B cell (primary cell): ENCODE measurements at regions not wholly inside any gene's neighbourhood (a gene's known extent, or its start where the extent isn't known, plus 50 kb on each side); places are given as distances from the start of the nearest gene placed in this dataset.

ENCODE experiments used
- ATAC-seq: fragments of 200-7000 bp; cut with Tn5 transposase; one replicate; pipeline ENCODE4 v1.10.0; 2021; ENCODE audit warnings: low read depth, mild to moderate bottlenecking, moderate number of reproducible peaks, moderate library complexity
- CTCF ChIA-PET: fragments of 350-600 bp; sonication (Branson Sonifier 250); formaldehyde crosslinking; loops from one replicate; lab custom pipeline; 2021; ENCODE audit warnings: antibody characterized with exemption, inconsistent platforms; lab: Charles Lee
- POLR2A ChIA-PET: fragments of 350-600 bp; sonication (Branson Sonifier 250); formaldehyde crosslinking; loops from one replicate; lab custom pipeline; 2021; ENCODE audit warnings: antibody characterized with exemption; lab: Charles Lee
- DNase-seq: peaks from one replicate; pipeline ENCODE4 v3.0.0; 2013
- H2AFZ ChIP-seq: 2 replicates; pipeline ENCODE4 v1.6.1; 2012; ENCODE audit warnings: mild to moderate bottlenecking, low read depth, low read length; ENCODE audit not compliant: insufficient read depth, poor library complexity, severe bottlenecking
- H3K27ac ChIP-seq, 2 donors: 1 replicate in 1 of 2; 2 replicates in 1 of 2; pipeline ENCODE4 v1.5.1; 2012 to 2013; ENCODE audit warnings: low read length in 2 of 2, mild to moderate bottlenecking in 2 of 2, moderate library complexity in 1 of 2
- H3K27me3 ChIP-seq, 4 experiments: fragments of 200-600 bp in 1 of 4; sonication (generic) in 1 of 4; replicated peaks in 1 of 4; 1 replicate in 2 of 4; 2 replicates in 2 of 4; pipeline versions ENCODE4 v1.6.1 to v1.7.0; 2013 to 2016; ENCODE audit warnings: low read length in 3 of 4, mild to moderate bottlenecking in 2 of 4, mixed read lengths in 1 of 4, moderate library complexity in 1 of 4; ENCODE audit not compliant: insufficient read depth in 4 of 4, control insufficient read depth in 3 of 4; ENCODE audit errors: control extremely low read depth in 1 of 4
- H3K36me3 ChIP-seq, 2 experiments: replicated peaks in 1 of 2; 1 replicate in 1 of 2; 2 replicates in 1 of 2; pipeline versions ENCODE4 v1.6.1 to v1.7.1; 2013; ENCODE audit warnings: low read length in 1 of 2; ENCODE audit not compliant: insufficient read depth in 2 of 2, control insufficient read depth in 1 of 2; ENCODE audit errors: control extremely low read depth in 1 of 2, extremely low read depth in 1 of 2
- H3K4me1 ChIP-seq, 2 donors: fragments of 200-600 bp in 1 of 2; sonication (generic) in 1 of 2; 1 replicate in 1 of 2; 2 replicates in 1 of 2; pipeline versions ENCODE4 v1.5.1 to v1.6.1; 2013 to 2017; ENCODE audit warnings: low read length in 2 of 2; ENCODE audit not compliant: control insufficient read depth in 2 of 2, insufficient read depth in 2 of 2
- H3K4me2 ChIP-seq: replicated peaks from 2 replicates; pipeline ENCODE3; 2012; ENCODE audit warnings: mild to moderate bottlenecking, low read depth, low read length; ENCODE audit not compliant: poor library complexity, severe bottlenecking
- H3K4me3 ChIP-seq, 5 experiments: fragments of 200-600 bp in 1 of 5; sonication (generic) in 1 of 5; 1 replicate in 3 of 5; 2 replicates in 2 of 5; pipeline versions ENCODE4 v1.5.1 to v1.7.0; 2011 to 2016; ENCODE audit warnings: low read length in 4 of 5, mild to moderate bottlenecking in 4 of 5, low read depth in 2 of 5, control low read depth in 1 of 5, moderate library complexity in 1 of 5; ENCODE audit not compliant: insufficient read depth in 1 of 5; ENCODE audit errors: control extremely low read depth in 1 of 5, extremely low read depth in 1 of 5
- H3K79me2 ChIP-seq: fragments of 200-600 bp; sonication (generic); one replicate; pipeline ENCODE4 v1.6.0; 2016; ENCODE audit warnings: low read length; ENCODE audit not compliant: control insufficient read depth, insufficient read depth
- H3K9ac ChIP-seq: fragments of 200-600 bp; sonication (generic); 2 replicates; pipeline ENCODE4 v1.6.1; 2017; ENCODE audit warnings: mild to moderate bottlenecking, low read length, moderate library complexity
- H3K9me3 ChIP-seq, 3 donors: one replicate each; pipeline versions ENCODE4 v1.6.1 to v1.7.1; 2013; ENCODE audit warnings: low read length in 2 of 3; ENCODE audit not compliant: control insufficient read depth in 2 of 3, insufficient read depth in 1 of 3; ENCODE audit errors: control extremely low read depth in 1 of 3
- H4K20me1 ChIP-seq: 2 replicates; pipeline ENCODE4 v1.6.0; 2012; ENCODE audit warnings: mild to moderate bottlenecking, low read length; ENCODE audit not compliant: insufficient read depth, control insufficient read depth, poor library complexity, severe bottlenecking
- H3K27ac Mint-ChIP-seq: one replicate; pipeline ENCODE4 v1.8.0; 2021; ENCODE audit warnings: mixed read lengths
- H3K27me3 Mint-ChIP-seq: one replicate; pipeline ENCODE4 v1.8.0; 2021; ENCODE audit warnings: mixed read lengths
- H3K4me1 Mint-ChIP-seq: one replicate; pipeline ENCODE4 v1.8.0; 2021; ENCODE audit warnings: mixed read lengths
- H3K4me3 Mint-ChIP-seq: one replicate; pipeline ENCODE4 v1.8.0; 2021; ENCODE audit warnings: mixed read lengths
- H3K9me3 Mint-ChIP-seq: one replicate; pipeline ENCODE4 v1.8.0; 2022; ENCODE audit warnings: mixed read lengths; ENCODE audit not compliant: insufficient read depth
- EZH2 ChIP-seq: IDR thresholded peaks from 2 replicates; pipeline ENCODE4 v1.6.1; 2012; ENCODE audit warnings: borderline replicate concordance, low read depth, mild to moderate bottlenecking, moderate library complexity, low read length; ENCODE audit not compliant: insufficient read depth, poor library complexity, severe bottlenecking
- WGBS: methylation state at CpG from one replicate; pipeline ENCODE4 v1.1.5; 2013; ENCODE audit warnings: missing lambda C conversion rate; ENCODE audit not compliant: insufficient coverage; 5-methylcytosine and 5-hydroxymethylcytosine counted together
- intact Hi-C: fragments of 100-400 bp; cut with micrococcal nuclease; formaldehyde crosslinking; loops from one replicate; pipeline ENCODE4 v1.10.0; 2022
- TF ChIP-seq, protein P1 (sequence below): fragments of 200-600 bp; IDR thresholded peaks from one replicate; pipeline ENCODE4 v1.8.0; 2022; ENCODE audit warnings: antibody characterized with exemption, mild to moderate bottlenecking

DNA sequence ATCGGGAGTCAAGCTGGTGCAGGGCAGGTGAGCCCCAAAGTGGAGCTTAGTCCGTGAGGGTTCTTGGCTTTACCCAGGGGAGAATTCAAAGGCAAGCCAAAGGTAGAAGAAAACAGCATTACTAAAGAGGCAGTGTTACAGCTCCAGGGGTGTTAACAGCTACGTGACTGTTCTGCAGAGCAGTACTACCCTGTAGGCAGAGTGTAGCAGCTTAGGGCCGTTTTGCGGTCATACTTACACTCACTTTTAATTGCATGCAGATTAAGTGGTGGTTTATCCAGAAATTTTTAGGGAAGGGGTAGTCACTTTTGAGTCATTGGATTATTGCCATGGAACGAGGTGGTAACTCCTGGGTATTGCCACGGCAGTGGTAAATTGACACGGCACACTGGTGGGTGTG is 482.2 kb downstream of the SLITRK5 start:
- CTCF ChIA-PET: no interaction called here
- Histone ChIP-seq H4K20me1 (no peaks in the 10 kb centered on the region), H3K9ac (no peak overlapping the region), H3K4me2 (no peak overlapping the region), H3K4me3 (no peak overlapping the region), H3K27ac (no peak overlapping the region), H3K9me3 (peaks cover 0 to 4% (median 1%) of the 10 kb centered on the region in 3 donors), H3K79me2 (no peaks in the 10 kb centered on the region), H3K27me3 (no peaks in the 10 kb centered on the region), H2AFZ (no peak overlapping the region), H3K4me1 (no peaks in the 10 kb centered on the region), H3K36me3 (no peaks in the 10 kb centered on the region)
- WGBS: 95% methylated on average over 6 of the region's 8 CpGs
- no peaks in the 10 kb centered on the region for H3K4me1 Mint-ChIP-seq
- POLR2A ChIA-PET: no interaction called here
- TF ChIP-seq EZH2: no peak
- TF ChIP-seq, protein P1, sequence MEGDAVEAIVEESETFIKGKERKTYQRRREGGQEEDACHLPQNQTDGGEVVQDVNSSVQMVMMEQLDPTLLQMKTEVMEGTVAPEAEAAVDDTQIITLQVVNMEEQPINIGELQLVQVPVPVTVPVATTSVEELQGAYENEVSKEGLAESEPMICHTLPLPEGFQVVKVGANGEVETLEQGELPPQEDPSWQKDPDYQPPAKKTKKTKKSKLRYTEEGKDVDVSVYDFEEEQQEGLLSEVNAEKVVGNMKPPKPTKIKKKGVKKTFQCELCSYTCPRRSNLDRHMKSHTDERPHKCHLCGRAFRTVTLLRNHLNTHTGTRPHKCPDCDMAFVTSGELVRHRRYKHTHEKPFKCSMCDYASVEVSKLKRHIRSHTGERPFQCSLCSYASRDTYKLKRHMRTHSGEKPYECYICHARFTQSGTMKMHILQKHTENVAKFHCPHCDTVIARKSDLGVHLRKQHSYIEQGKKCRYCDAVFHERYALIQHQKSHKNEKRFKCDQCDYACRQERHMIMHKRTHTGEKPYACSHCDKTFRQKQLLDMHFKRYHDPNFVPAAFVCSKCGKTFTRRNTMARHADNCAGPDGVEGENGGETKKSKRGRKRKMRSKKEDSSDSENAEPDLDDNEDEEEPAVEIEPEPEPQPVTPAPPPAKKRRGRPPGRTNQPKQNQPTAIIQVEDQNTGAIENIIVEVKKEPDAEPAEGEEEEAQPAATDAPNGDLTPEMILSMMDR: no peak
- H3K9me3 Mint-ChIP-seq: peaks cover 2% of the 10 kb centered on the region
- intact Hi-C loops: no loop called here
- no peak overlapping the region for H3K27ac Mint-ChIP-seq
- ATAC-seq: no peak
- no peaks in the 10 kb centered on the region for H3K27me3 Mint-ChIP-seq
- H3K4me3 Mint-ChIP-seq: no peak overlapping the region
- DNase-seq: no peak

DNA sequence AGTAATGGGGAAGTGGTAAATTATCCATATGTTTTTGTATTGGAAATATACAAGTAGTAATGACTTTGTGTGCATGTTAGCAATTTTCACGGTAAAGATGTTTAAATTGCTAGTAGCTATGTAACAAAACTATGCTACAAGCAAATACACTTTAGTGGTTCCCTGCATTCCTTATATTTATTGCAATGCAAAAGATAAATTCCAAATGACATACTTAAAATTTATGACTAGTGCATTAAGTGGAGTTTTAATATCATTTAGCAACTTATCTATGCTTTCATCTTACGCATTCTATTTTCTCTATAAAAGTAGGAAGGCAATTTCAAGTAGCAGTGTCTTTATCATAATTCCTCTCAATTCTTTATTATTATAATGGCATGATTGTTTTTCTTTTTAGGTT is 482.8 kb downstream of the SLITRK5 start:
- Mint-ChIP-seq H3K4me3 (no peak overlapping the region), H3K27ac (no peak overlapping the region), H3K27me3 (no peaks in the 10 kb centered on the region), H3K9me3 (peaks cover 2% of the 10 kb centered on the region), H3K4me1 (no peaks in the 10 kb centered on the region)
- TF ChIP-seq, protein P1: no peak
- TF ChIP-seq EZH2: no peak
- no peak overlapping the region for H2AFZ ChIP-seq
- no peak overlapping the region for H3K27ac ChIP-seq
- H3K36me3 ChIP-seq: no peaks in the 10 kb centered on the region
- WGBS: no CpG with 5 or more reads among the region's 2 CpGs
- no peaks in the 10 kb centered on the region for H3K79me2 ChIP-seq
- intact Hi-C loops: no loop called here
- no peaks in the 10 kb centered on the region for H4K20me1 ChIP-seq
- no peaks in the 10 kb centered on the region for H3K4me1 ChIP-seq
- H3K4me2 ChIP-seq: no peak overlapping the region
- no peak for ATAC-seq
- ChIA-PET CTCF (no interaction called here), POLR2A (no interaction called here)
- no peak overlapping the region for H3K9ac ChIP-seq
- H3K9me3 ChIP-seq: peaks cover 0 to 4% (median 1%) of the 10 kb centered on the region in 3 donors
- H3K4me3 ChIP-seq: no peak overlapping the region
- no peak for DNase-seq
- H3K27me3 ChIP-seq: no peaks in the 10 kb centered on the region
